NB4 (cell line): ENCODE measurements at regions not wholly inside any gene's neighbourhood (a gene's known extent, or its start where the extent isn't known, plus 50 kb on each side); places are given as distances from the start of the nearest gene placed in this dataset.
"Not testable (repeated sequence)": the region's sequence is repeated elsewhere in the genome, so short reads cannot be mapped to it uniquely, and the experiment has no call there.

Experiments used
- DNase-seq: peaks from one replicate; pipeline ENCODE4 v3.0.0; 2010; ENCODE audit warnings: low read depth
- H3K4me3 ChIP-seq: one replicate; pipeline ENCODE4 v1.5.1; 2011; ENCODE audit warnings: mild to moderate bottlenecking, low read depth, low read length, moderate library complexity
- MYC ChIP-seq: IDR thresholded peaks from 2 replicates; pipeline ENCODE4 v1.6.1; 2011; ENCODE audit warnings: low read depth, low read length
- POLR2A ChIP-seq: IDR thresholded peaks from 2 replicates; pipeline ENCODE4 v1.6.1; 2011; ENCODE audit warnings: mild to moderate bottlenecking; ENCODE audit not compliant: insufficient read length; ENCODE audit errors: extremely low read depth
- TF ChIP-seq, protein P1 (sequence below): IDR thresholded peaks from one replicate; pipeline ENCODE4 v1.5.1; 2012; ENCODE audit warnings: low read depth, low read length
- TF ChIP-seq, protein P2 (sequence below): IDR thresholded peaks from 2 replicates; pipeline ENCODE4 v1.6.1; 2011; ENCODE audit warnings: low read depth, low read length

DNA sequence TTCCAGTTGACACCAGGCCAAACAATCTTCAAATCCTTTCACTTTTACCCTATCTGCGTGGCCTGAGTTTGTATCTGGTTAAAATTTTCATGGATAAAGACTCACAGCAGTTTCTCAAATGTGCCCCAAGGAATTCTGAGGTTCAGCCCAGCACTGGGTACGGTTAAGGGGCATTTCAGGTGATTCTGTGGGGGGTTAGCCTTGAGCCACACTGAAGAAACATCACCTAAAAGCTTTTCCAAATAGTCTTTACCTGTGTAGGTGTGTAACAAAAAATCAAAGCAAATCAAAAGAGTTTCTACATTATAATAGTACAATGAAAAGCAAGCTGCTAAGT lies 83.8 kb upstream of the DNAJC1 start:
- H3K4me3 ChIP-seq = no peak overlapping the region
- DNase-seq = no peak
- TF ChIP-seq, protein P1, sequence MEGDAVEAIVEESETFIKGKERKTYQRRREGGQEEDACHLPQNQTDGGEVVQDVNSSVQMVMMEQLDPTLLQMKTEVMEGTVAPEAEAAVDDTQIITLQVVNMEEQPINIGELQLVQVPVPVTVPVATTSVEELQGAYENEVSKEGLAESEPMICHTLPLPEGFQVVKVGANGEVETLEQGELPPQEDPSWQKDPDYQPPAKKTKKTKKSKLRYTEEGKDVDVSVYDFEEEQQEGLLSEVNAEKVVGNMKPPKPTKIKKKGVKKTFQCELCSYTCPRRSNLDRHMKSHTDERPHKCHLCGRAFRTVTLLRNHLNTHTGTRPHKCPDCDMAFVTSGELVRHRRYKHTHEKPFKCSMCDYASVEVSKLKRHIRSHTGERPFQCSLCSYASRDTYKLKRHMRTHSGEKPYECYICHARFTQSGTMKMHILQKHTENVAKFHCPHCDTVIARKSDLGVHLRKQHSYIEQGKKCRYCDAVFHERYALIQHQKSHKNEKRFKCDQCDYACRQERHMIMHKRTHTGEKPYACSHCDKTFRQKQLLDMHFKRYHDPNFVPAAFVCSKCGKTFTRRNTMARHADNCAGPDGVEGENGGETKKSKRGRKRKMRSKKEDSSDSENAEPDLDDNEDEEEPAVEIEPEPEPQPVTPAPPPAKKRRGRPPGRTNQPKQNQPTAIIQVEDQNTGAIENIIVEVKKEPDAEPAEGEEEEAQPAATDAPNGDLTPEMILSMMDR = no peak
- no peak for TF ChIP-seq POLR2A
- no peak for TF ChIP-seq MYC
- TF ChIP-seq, protein P2, sequence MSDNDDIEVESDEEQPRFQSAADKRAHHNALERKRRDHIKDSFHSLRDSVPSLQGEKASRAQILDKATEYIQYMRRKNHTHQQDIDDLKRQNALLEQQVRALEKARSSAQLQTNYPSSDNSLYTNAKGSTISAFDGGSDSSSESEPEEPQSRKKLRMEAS = no peak

DNA sequence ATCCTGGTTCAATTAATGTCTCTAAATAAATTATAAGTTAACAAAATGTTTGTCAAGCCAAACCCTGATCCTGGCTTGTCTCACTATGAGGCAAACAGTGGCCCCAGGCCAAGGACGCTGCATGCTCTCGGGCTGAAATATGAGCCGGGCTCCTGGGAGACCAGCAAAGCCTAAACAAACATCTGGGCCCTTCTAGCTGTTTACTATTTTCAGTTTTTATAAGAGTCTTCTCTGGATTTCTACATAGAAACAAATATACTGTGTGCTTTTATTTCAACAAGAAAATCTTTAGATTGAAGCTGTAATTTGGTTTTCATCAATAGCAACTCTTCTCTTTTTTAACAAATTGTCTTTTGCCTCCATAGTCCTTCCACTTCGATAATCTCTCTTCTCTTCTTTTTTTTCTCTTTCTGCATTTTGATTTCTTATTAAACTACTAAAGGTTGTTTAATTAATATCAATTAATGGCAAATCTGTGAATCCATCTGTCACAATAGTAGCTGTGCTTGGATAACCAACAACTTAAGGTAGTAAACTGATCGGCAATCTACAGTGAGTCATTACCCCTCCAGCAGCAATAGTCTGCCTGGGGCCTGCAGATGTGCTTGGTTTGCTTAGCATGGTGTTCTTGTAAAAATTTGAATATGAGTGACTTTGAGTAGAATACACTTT lies 83.3 kb upstream of the DNAJC1 start:
- DNase-seq = no peak
- no peak overlapping the region for H3K4me3 ChIP-seq
- TF ChIP-seq, protein P2 = no peak
- TF ChIP-seq POLR2A = no peak
- TF ChIP-seq, protein P1 = no peak
- TF ChIP-seq MYC = no peak

DNA sequence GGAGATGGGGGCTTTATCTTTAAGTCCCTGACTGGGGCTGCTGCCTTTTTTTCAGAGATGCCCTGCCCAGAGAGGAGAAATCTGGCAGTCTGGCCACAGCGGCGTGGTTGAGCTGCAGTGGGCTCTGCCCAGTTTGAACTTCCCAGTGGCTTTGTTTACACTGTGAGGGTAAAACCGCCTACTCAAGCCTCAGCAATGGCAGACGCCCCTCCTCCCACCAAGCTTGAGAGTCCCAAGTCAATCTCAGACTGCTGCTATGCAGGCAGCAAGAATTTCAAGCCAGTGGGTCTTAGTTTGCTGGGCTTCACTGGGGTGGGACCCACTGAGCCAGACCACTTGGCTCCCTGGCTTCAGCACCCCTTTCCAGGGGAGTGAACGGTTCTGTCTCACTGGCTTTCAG lies 76.4 kb upstream of the DNAJC1 start:
- DNase-seq, H3K4me3 ChIP-seq: not testable (repeated sequence)

DNA sequence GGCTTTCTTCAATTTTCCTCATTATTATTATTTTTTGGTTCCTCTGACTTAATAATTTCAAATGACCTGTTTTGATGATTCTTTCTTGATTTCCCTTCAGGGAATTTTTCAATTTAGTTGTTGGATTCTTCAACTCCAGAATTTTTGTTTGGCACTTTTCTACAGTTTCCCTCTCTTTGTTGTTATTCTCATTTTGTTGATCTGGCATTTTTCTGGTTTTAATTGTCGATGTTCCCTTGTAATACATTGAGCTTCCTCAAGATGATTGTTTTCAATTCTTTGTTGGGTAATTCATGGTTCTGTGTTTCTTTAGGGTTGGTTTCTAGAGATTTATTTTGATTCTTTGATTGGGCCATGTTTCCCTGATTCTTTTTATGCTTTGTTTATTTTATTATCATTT lies 67.8 kb upstream of the DNAJC1 start:
- H3K4me3 ChIP-seq = no peak overlapping the region
- no peak for DNase-seq
- no peak for TF ChIP-seq MYC
- TF ChIP-seq, protein P1 = no peak
- TF ChIP-seq POLR2A = no peak
- TF ChIP-seq, protein P2 = no peak

DNA sequence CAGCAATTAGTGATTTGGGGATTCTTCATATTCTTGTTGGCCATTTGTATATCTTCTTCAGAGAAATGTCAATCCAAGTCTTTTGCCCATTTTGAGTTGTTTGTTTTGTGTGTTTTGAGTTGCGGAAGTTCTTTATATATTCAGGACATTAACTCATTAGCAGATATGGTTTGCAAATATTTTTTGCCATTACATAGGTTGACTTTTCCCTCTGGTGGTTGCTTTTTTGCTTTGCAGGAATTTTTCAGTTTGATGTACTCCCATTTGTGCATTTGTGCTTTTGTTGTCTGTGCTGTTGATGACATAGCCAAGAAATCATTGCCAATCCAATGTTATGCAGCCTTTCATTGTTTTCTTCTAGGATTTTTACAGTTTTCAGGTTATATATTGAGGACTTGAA lies 63.6 kb upstream of the DNAJC1 start:
- no peak overlapping the region for H3K4me3 ChIP-seq
- no peak for DNase-seq
- TF ChIP-seq, protein P2 = no peak
- TF ChIP-seq POLR2A = no peak
- TF ChIP-seq MYC = no peak
- TF ChIP-seq, protein P1 = no peak

DNA sequence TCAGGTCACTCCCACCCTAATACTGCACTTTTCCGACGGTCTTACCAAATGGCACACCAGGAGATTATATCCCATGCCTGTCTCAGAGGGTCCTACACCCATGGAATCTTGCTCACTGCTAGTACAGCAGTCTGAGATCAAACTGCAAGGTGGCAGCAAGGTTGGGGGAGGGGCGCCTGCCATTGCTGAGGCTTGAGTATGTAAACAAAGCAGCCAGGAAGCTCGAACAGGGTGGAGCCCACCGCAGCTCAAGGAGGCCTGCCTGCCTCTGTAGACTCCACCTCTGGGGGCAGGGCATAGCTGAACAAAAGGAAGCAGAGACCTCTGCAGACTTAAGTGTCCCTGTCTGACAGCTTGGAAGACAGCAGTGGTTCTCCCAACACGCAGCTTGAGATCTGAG lies 57.5 kb upstream of the DNAJC1 start:
- DNase-seq, H3K4me3 ChIP-seq: not testable (repeated sequence)

DNA sequence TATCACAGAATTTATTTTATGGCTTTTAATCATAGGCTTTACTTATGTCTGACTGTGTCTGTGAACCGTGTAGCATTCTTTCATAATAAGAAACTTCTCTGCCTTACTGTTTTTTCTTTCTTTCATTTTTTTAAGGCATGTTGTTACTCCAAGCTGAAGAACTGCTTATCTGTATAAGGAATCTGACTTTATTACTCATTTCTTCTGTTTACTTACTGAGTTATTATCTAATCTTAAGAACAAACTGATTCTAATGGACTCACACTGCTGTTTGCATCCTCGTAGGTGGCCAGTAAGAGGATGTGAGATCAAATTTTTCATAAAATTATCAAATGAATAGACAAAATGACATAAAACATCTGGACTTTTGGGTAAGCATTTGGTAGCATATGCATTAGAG lies 54.7 kb upstream of the DNAJC1 start:
- TF ChIP-seq POLR2A (no peak), MYC (no peak)
- TF ChIP-seq, protein P1 = no peak
- TF ChIP-seq, protein P2 = no peak
- DNase-seq = no peak
- no peak overlapping the region for H3K4me3 ChIP-seq
